Ovary (tissue), 7 donors: ENCODE measurements at regions not wholly inside any gene's neighbourhood (a gene's known extent, or its start where the extent isn't known, plus 50 kb on each side); places are given as distances from the start of the nearest gene placed in this dataset.

Source experiments
- DNase-seq, 5 donors: peaks; one replicate each; pipeline ENCODE4 v3.0.0-alpha.2; 2019 to 2020
- H3K27ac ChIP-seq, 2 donors: fragments of 200-600 bp; one replicate each; pipeline versions ENCODE4 v1.5.1 to v1.8.0; 2019 to 2022
- H3K27me3 ChIP-seq: fragments of 200-600 bp; one replicate; pipeline ENCODE4 v1.8.0; 2022
- H3K36me3 ChIP-seq: fragments of 200-600 bp; sonication (generic); one replicate; pipeline ENCODE4 v1.5.1; 2019
- H3K4me1 ChIP-seq: one replicate; pipeline ENCODE4 v1.8.1; 2013; ENCODE audit warnings: mild to moderate bottlenecking, moderate library complexity; ENCODE audit not compliant: insufficient read depth
- H3K4me3 ChIP-seq: fragments of 200-600 bp; sonication (generic); one replicate; pipeline ENCODE4 v1.5.1; 2017
- H3K9me3 ChIP-seq, 2 donors: fragments of 200-600 bp in 1 of 2; sonication (generic) in 1 of 2; one replicate each; pipeline versions ENCODE4 v1.5.1 to v1.8.1; 2013 to 2019; ENCODE audit warnings: mild to moderate bottlenecking in 1 of 2, moderate library complexity in 1 of 2
- CTCF ChIP-seq, 3 donors: fragments of 450-650 bp in 2 of 3; fragments of 200-600 bp in 1 of 3; IDR thresholded peaks; one replicate each; pipeline versions ENCODE4 v1.5.1 to v1.8.0; 2016 to 2022; ENCODE audit warnings: antibody characterized with exemption in 3 of 3, mild to moderate bottlenecking in 1 of 3
- EP300 ChIP-seq: sonication (generic); formaldehyde crosslinking; IDR thresholded peaks from one replicate; pipeline ENCODE4 v1.6.1; 2017; ENCODE audit warnings: antibody characterized with exemption
- POLR2A ChIP-seq: fragments of 450-650 bp; IDR thresholded peaks from one replicate; pipeline ENCODE4 v1.6.1; 2017; ENCODE audit warnings: antibody characterized with exemption, mild to moderate bottlenecking, moderate library complexity
- WGBS, 3 donors: extraction: QIAGEN DNeasy Blood & Tissue Kit in 1 of 3; methylation state at CpG; one replicate each; pipeline versions ENCODE4 v1.1.5 to v1.1.7; 2013 to 2017; 5-methylcytosine and 5-hydroxymethylcytosine counted together
- intact Hi-C, 4 donors: fragments of 100-400 bp; cut with DNase I; formaldehyde crosslinking; loops; one replicate each; pipeline versions ENCODE4 v1.11.0 to v1.15.1; 2022 to 2023
- donor health status: DM: no; HTN: no; CAD: no; lungs with moderate emphysema.
- donor health status: DM: no; HTN: no; CAD: no.
- donor health status: Bipolar disorder and iron deficiency.
- donor health status: DM: no; HTN: no; CAD: no.
- donor health status: DM: yes; HTN: yes; CAD: no.

GRCh38 chr3:104392327-104392726 is 974.4 kb upstream of the ALCAM start:
- H3K27me3 ChIP-seq: no peaks in the 10 kb centered on the region
- no peaks in the 10 kb centered on the region for H3K36me3 ChIP-seq
- no peaks in the 10 kb centered on the region for H3K4me1 ChIP-seq
- H3K9me3 ChIP-seq: no peaks in the 10 kb centered on the region
- intact Hi-C loops: no loop called here
- no peak for DNase-seq
- WGBS, 3 donors: 76 to 79% (median 77%) methylated on average over 2 of the region's 2 CpGs
- TF ChIP-seq EP300 (no peak), POLR2A (no peak), CTCF (IDR thresholded peaks at IDR 0.05) (no peak)
- no peak overlapping the region for H3K27ac ChIP-seq
- H3K4me3 ChIP-seq: no peak overlapping the region

- 94 to 99% (median 97%) methylated on average over 2 of the region's 2 CpGs for WGBS, 3 donors
- Histone ChIP-seq H3K9me3 (no peaks in the 10 kb centered on the region), H3K4me3 (no peak overlapping the region), H3K36me3 (no peaks in the 10 kb centered on the region), H3K27me3 (no peaks in the 10 kb centered on the region), H3K4me1 (no peaks in the 10 kb centered on the region), H3K27ac (no peak overlapping the region)
- no peak for TF ChIP-seq POLR2A
- no peak for DNase-seq
- intact Hi-C loops: no loop called here
Observed at GRCh38 chr3:104396974-104397669, 969.6 kb upstream of the ALCAM start.

GRCh38 chr3:104397713-104398112 is 969.0 kb upstream of the ALCAM start:
- TF ChIP-seq POLR2A (no peak), CTCF (IDR thresholded peaks at IDR 0.05) (no peak), EP300 (no peak)
- no peak for DNase-seq
- intact Hi-C loops: no loop called here
- Histone ChIP-seq H3K4me3 (no peak overlapping the region), H3K36me3 (no peaks in the 10 kb centered on the region), H3K9me3 (no peaks in the 10 kb centered on the region), H3K4me1 (no peaks in the 10 kb centered on the region), H3K27me3 (no peaks in the 10 kb centered on the region), H3K27ac (no peak overlapping the region)
- WGBS, 3 donors: 83 to 89% (median 87%) methylated on average over 1 of the region's 1 CpG

GRCh38 chr3:104402902-104403301 is 963.8 kb upstream of the ALCAM start:
- Histone ChIP-seq H3K4me1 (no peaks in the 10 kb centered on the region), H3K36me3 (no peaks in the 10 kb centered on the region), H3K27ac (no peak overlapping the region), H3K9me3 (no peaks in the 10 kb centered on the region), H3K27me3 (no peaks in the 10 kb centered on the region), H3K4me3 (no peak overlapping the region)
- TF ChIP-seq EP300 (no peak), CTCF (IDR thresholded peaks at IDR 0.05) (no peak), POLR2A (no peak)
- no peak for DNase-seq
- intact Hi-C loops: no loop called here
- 72 to 82% (median 79%) methylated on average over 2 of the region's 2 CpGs for WGBS, 3 donors

GRCh38 chr3:104411757-104412156 is 955.0 kb upstream of the ALCAM start:
- Histone ChIP-seq H3K36me3 (no peaks in the 10 kb centered on the region), H3K4me3 (no peak overlapping the region), H3K4me1 (no peaks in the 10 kb centered on the region), H3K9me3 (no peaks in the 10 kb centered on the region), H3K27ac (no peak overlapping the region), H3K27me3 (no peaks in the 10 kb centered on the region)
- intact Hi-C loops: no loop called here
- no peak for DNase-seq
- TF ChIP-seq POLR2A (no peak), CTCF (IDR thresholded peaks at IDR 0.05) (no peak), EP300 (no peak)
- 70 to 95% (median 71%) methylated on average over 4 of the region's 4 CpGs for WGBS, 3 donors
